ENCODE measurements at regions not wholly inside any gene's neighbourhood (a gene's known extent, or its start where the extent isn't known, plus 50 kb on each side); places are given as distances from the start of the nearest gene placed in this dataset.

- H3K27me3 ChIP-seq: no peaks in the 10 kb centered on the region
- intact Hi-C loops (cut with DNase I; ENCODE audit: low total_unique reads) (no loop called here), in situ Hi-C loops (cut with MboI; ENCODE audit: low pct_ligation_motif_present in 1 of 4, low pct_unique_long_range_greater_than_20kb in 1 of 4, low sequenced_read_pairs in 3 of 4) (no loop called here)
- no peak for DNase-seq
- TF ChIP-seq CTCF (IDR thresholded peaks at IDR 0.05) (no peak), EP300 (IDR thresholded peaks at IDR 0.05; ENCODE audit: low read depth) (no peak), POLR2A (IDR thresholded peaks at IDR 0.05) (no peak), POLR2AphosphoS5 (IDR thresholded peaks at IDR 0.05) (no peak)
- no peak overlapping the region for H3K4me3 ChIP-seq
- H3K9me3 ChIP-seq: no peaks in the 10 kb centered on the region
- H3K27ac ChIP-seq: no peak overlapping the region
- H3K36me3 ChIP-seq: no peaks in the 10 kb centered on the region
- 0 to 40% methylated on average over 1 of the region's 1 CpG for WGBS, 2 donors (ENCODE audit: low coverage in 1 of 2)
- H3K4me1 ChIP-seq: no peaks in the 10 kb centered on the region
These were observed 257.7 kb upstream of the PEX5L start for GRCh38 chr3:180294282-180295027.

GRCh38 chr3:180295811-180296210 is 259.1 kb upstream of the PEX5L start:
- H3K36me3 ChIP-seq: no peaks in the 10 kb centered on the region

GRCh38 chr3:180296971-180297370 is 260.2 kb upstream of the PEX5L start:
- Histone ChIP-seq H3K27ac (no peak overlapping the region), H3K4me3 (no peak overlapping the region), H3K27me3 (no peaks in the 10 kb centered on the region), H3K36me3 (no peaks in the 10 kb centered on the region), H3K9me3 (no peaks in the 10 kb centered on the region), H3K4me1 (no peaks in the 10 kb centered on the region)
- DNase-seq: no peak
- TF ChIP-seq CTCF (IDR thresholded peaks at IDR 0.05) (no peak), EP300 (IDR thresholded peaks at IDR 0.05; ENCODE audit: low read depth) (no peak), POLR2AphosphoS5 (IDR thresholded peaks at IDR 0.05) (no peak), POLR2A (IDR thresholded peaks at IDR 0.05) (no peak)
- intact Hi-C loops (cut with DNase I; ENCODE audit: low total_unique reads) (no loop called here), in situ Hi-C loops (cut with MboI; ENCODE audit: low pct_ligation_motif_present in 1 of 4, low pct_unique_long_range_greater_than_20kb in 1 of 4, low sequenced_read_pairs in 3 of 4) (no loop called here)
- WGBS, 2 donors (ENCODE audit: low coverage in 1 of 2): 72 to 74% methylated on average over 5 of the region's 5 CpGs

More at GRCh38 chr3:180295811-180296210, 259.1 kb upstream of the PEX5L start:
- H3K9me3 ChIP-seq: no peaks in the 10 kb centered on the region
- WGBS, 2 donors (ENCODE audit: low coverage in 1 of 2): 36 to 39% methylated on average over 2 of the region's 2 CpGs
- intact Hi-C loops (cut with DNase I; ENCODE audit: low total_unique reads) (no loop called here), in situ Hi-C loops (cut with MboI; ENCODE audit: low pct_ligation_motif_present in 1 of 4, low pct_unique_long_range_greater_than_20kb in 1 of 4, low sequenced_read_pairs in 3 of 4) (no loop called here)
- TF ChIP-seq CTCF (IDR thresholded peaks at IDR 0.05): no peak
- TF ChIP-seq POLR2A (IDR thresholded peaks at IDR 0.05): no peak
- no peak for TF ChIP-seq POLR2AphosphoS5 (IDR thresholded peaks at IDR 0.05)
- TF ChIP-seq EP300 (IDR thresholded peaks at IDR 0.05; ENCODE audit: low read depth): no peak
- no peaks in the 10 kb centered on the region for H3K4me1 ChIP-seq
- no peak for DNase-seq
- H3K4me3 ChIP-seq: no peak overlapping the region
- H3K27me3 ChIP-seq: no peaks in the 10 kb centered on the region
- H3K27ac ChIP-seq: no peak overlapping the region

GRCh38 chr3:180306155-180306554 is 269.4 kb upstream of the PEX5L start:
- Histone ChIP-seq H3K4me3 (no peak overlapping the region), H3K9me3 (peaks cover 0 to 3% of the 10 kb centered on the region in 2 donors), H3K4me1 (no peaks in the 10 kb centered on the region), H3K27me3 (no peaks in the 10 kb centered on the region), H3K27ac (no peak overlapping the region), H3K36me3 (no peaks in the 10 kb centered on the region)
- in situ Hi-C loops (cut with MboI; ENCODE audit: low pct_ligation_motif_present in 1 of 4, low pct_unique_long_range_greater_than_20kb in 1 of 4, low sequenced_read_pairs in 3 of 4): no loop called here
- no peak for DNase-seq
- intact Hi-C loops (cut with DNase I; ENCODE audit: low total_unique reads): no loop called here
- 63 to 77% methylated on average over 1 of the region's 1 CpG for WGBS, 2 donors (ENCODE audit: low coverage in 1 of 2)
- TF ChIP-seq EP300 (IDR thresholded peaks at IDR 0.05; ENCODE audit: low read depth): no peak
- no peak for TF ChIP-seq POLR2AphosphoS5 (IDR thresholded peaks at IDR 0.05)
- TF ChIP-seq POLR2A (IDR thresholded peaks at IDR 0.05): no peak
- no peak for TF ChIP-seq CTCF (IDR thresholded peaks at IDR 0.05)
